Osteoblast (primary cell): ENCODE measurements at regions not wholly inside any gene's neighbourhood (a gene's known extent, or its start where the extent isn't known, plus 50 kb on each side); places are given as distances from the start of the nearest gene placed in this dataset.

ENCODE experiments used
- DNase-seq: peaks from one replicate; pipeline ENCODE4 v3.0.0; 2011; ENCODE audit warnings: low spot score, mixed read lengths; ENCODE audit not compliant: insufficient read length; ENCODE audit errors: missing footprints
- H2AFZ ChIP-seq: 2 replicates; pipeline ENCODE4 v1.6.0; 2011; ENCODE audit warnings: mild to moderate bottlenecking, low read length
- H3K27ac ChIP-seq: 2 replicates; pipeline ENCODE4 v1.5.1; 2011; ENCODE audit warnings: mild to moderate bottlenecking, low read depth, low read length, moderate library complexity
- H3K27me3 ChIP-seq: 2 replicates; pipeline ENCODE4 v1.6.0; 2012; ENCODE audit warnings: mild to moderate bottlenecking, control low read depth, inconsistent platforms, low read length, moderate library complexity; ENCODE audit not compliant: insufficient read depth
- H3K36me3 ChIP-seq: 2 replicates; pipeline ENCODE4 v1.5.1; 2011; ENCODE audit warnings: mild to moderate bottlenecking, low read length, control low read depth, moderate library complexity; ENCODE audit not compliant: insufficient read depth
- H3K4me1 ChIP-seq: 2 replicates; pipeline ENCODE4 v1.5.1; 2011; ENCODE audit warnings: mild to moderate bottlenecking, low read length, control low read depth, moderate library complexity; ENCODE audit not compliant: insufficient read depth
- H3K4me2 ChIP-seq: 2 replicates; pipeline ENCODE4 v1.6.0; 2011; ENCODE audit warnings: mild to moderate bottlenecking, low read length; ENCODE audit not compliant: insufficient read depth
- H3K4me3 ChIP-seq: fragments of 200-600 bp; sonication (generic); 3 replicates; pipeline ENCODE4 v1.5.1; 2012; ENCODE audit warnings: mild to moderate bottlenecking, low read length, inconsistent platforms; ENCODE audit not compliant: insufficient read depth
- H3K79me2 ChIP-seq: 2 replicates; pipeline ENCODE4 v1.6.0; 2012; ENCODE audit warnings: mild to moderate bottlenecking, low read length, control low read depth, inconsistent platforms; ENCODE audit not compliant: insufficient read depth
- H3K9me3 ChIP-seq: 2 replicates; pipeline ENCODE4 v1.5.1; 2011; ENCODE audit warnings: low read depth, low read length, control low read depth
- H4K20me1 ChIP-seq: 2 replicates; pipeline ENCODE4 v1.6.0; 2012; ENCODE audit warnings: mild to moderate bottlenecking, low read length, control low read depth; ENCODE audit not compliant: insufficient read depth
- TF ChIP-seq, protein P1 (sequence below): IDR thresholded peaks from 2 replicates; pipeline ENCODE4 v1.5.1; 2011; ENCODE audit warnings: mild to moderate bottlenecking, low read depth, low read length, moderate library complexity; ENCODE audit errors: extremely low read depth

DNA sequence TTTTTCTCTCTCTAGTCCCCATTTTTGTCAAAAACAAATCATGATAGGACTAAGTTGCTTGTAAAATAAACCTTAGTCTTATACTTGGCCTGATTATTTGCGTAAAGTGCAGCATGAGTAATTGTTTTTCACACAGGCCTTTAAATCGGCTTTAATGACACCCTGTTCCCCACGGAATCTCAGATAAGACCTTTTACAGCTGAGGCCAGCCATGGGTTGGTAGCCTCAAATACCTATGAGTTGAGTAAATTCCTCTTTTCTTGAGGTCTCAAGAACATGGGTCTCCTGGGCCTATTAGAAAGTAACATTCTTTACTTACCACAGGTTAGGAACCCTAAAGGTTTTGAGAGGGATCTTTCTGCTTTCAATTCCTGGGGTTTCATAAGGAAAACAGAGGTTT lies 761.0 kb upstream of the PHF14 start:
- TF ChIP-seq, protein P1, sequence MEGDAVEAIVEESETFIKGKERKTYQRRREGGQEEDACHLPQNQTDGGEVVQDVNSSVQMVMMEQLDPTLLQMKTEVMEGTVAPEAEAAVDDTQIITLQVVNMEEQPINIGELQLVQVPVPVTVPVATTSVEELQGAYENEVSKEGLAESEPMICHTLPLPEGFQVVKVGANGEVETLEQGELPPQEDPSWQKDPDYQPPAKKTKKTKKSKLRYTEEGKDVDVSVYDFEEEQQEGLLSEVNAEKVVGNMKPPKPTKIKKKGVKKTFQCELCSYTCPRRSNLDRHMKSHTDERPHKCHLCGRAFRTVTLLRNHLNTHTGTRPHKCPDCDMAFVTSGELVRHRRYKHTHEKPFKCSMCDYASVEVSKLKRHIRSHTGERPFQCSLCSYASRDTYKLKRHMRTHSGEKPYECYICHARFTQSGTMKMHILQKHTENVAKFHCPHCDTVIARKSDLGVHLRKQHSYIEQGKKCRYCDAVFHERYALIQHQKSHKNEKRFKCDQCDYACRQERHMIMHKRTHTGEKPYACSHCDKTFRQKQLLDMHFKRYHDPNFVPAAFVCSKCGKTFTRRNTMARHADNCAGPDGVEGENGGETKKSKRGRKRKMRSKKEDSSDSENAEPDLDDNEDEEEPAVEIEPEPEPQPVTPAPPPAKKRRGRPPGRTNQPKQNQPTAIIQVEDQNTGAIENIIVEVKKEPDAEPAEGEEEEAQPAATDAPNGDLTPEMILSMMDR, result no peak
- no peak overlapping the region for H2AFZ ChIP-seq
- H3K79me2 ChIP-seq, result no peaks in the 10 kb centered on the region
- no peak overlapping the region for H3K4me3 ChIP-seq
- no peaks in the 10 kb centered on the region for H3K4me1 ChIP-seq
- H3K9me3 ChIP-seq, result peaks cover 3% of the 10 kb centered on the region
- H3K36me3 ChIP-seq, result no peaks in the 10 kb centered on the region
- no peaks in the 10 kb centered on the region for H4K20me1 ChIP-seq
- H3K27ac ChIP-seq, result no peak overlapping the region
- H3K4me2 ChIP-seq, result no peak overlapping the region
- DNase-seq, result no peak
- H3K27me3 ChIP-seq, result no peaks in the 10 kb centered on the region

DNA sequence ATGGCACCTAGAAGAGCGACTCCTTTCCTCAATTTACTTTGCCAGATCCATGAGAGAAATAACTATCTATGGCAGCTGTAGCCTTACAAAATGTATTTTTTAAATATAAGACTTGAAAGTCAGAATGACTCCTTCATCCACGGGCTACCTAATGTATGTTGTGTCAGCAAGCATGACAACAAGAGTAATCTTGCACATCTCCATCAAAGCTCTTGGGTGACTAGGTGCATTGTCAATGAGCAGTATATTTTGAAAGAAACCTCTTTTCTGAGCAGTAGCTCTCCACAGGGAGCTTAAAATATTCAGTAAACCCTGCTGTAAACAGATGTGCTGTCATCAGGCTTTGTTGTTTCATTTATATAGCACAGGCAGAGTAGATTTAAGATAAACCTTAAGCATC lies 757.2 kb upstream of the PHF14 start:
- TF ChIP-seq, protein P1, result no peak
- H3K4me2 ChIP-seq, result no peak overlapping the region
- H3K9me3 ChIP-seq, result peaks cover 6% of the 10 kb centered on the region
- H3K79me2 ChIP-seq, result no peaks in the 10 kb centered on the region
- no peak overlapping the region for H2AFZ ChIP-seq
- H3K27me3 ChIP-seq, result no peaks in the 10 kb centered on the region
- H4K20me1 ChIP-seq, result no peaks in the 10 kb centered on the region
- H3K4me3 ChIP-seq, result no peak overlapping the region
- no peak overlapping the region for H3K27ac ChIP-seq
- H3K36me3 ChIP-seq, result no peaks in the 10 kb centered on the region
- DNase-seq, result no peak
- no peaks in the 10 kb centered on the region for H3K4me1 ChIP-seq

DNA sequence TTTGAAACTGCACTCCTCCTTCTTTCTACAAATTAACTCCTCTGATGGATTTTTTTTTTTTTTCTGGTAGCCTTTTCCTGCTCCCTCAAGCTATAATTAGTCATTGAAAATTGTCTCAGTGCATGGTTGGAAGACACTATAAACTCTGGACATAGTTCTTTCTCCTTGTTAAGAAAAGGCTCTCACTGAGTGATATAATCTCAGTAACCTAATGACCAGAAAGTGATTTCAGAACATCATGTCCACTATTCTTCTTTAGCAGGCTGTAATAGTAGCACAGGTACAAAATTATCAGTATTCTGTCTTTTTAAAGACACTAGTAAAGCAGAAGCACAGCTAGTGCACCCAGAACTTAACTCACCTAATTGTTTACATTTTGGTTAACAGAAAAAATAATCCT lies 752.6 kb upstream of the PHF14 start:
- H2AFZ ChIP-seq, result no peak overlapping the region
- H3K4me3 ChIP-seq, result no peak overlapping the region
- no peaks in the 10 kb centered on the region for H3K79me2 ChIP-seq
- H3K4me2 ChIP-seq, result no peak overlapping the region
- H3K9me3 ChIP-seq, result peaks cover 3% of the 10 kb centered on the region
- H3K4me1 ChIP-seq, result no peaks in the 10 kb centered on the region
- no peaks in the 10 kb centered on the region for H3K36me3 ChIP-seq
- TF ChIP-seq, protein P1, result no peak
- no peaks in the 10 kb centered on the region for H4K20me1 ChIP-seq
- no peaks in the 10 kb centered on the region for H3K27me3 ChIP-seq
- DNase-seq, result no peak
- no peak overlapping the region for H3K27ac ChIP-seq

DNA sequence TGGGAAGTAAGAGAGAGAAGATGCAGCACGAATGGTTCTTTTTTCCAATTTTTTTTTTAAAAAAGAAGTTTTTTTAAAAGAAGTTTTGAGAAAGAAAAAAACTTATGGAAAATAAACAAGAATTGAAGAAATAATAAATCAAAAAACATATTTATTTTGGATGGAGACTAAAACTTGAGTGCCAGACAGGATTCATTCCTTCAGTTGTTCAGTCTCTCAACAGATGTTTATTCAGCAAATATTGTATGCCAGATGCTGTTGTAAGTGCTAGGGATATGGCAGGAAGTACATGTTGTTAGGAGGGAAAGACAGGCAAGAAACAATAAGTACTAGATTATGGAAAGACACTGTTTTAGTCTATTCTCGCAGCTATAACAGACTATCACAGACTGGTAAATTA lies 750.7 kb upstream of the PHF14 start:
- no peak for DNase-seq
- H3K27ac ChIP-seq, result no peak overlapping the region
- no peak overlapping the region for H3K4me2 ChIP-seq
- H3K36me3 ChIP-seq, result no peaks in the 10 kb centered on the region
- TF ChIP-seq, protein P1, result no peak
- H2AFZ ChIP-seq, result no peak overlapping the region
- H3K4me1 ChIP-seq, result no peaks in the 10 kb centered on the region
- no peaks in the 10 kb centered on the region for H4K20me1 ChIP-seq
- no peaks in the 10 kb centered on the region for H3K27me3 ChIP-seq
- no peaks in the 10 kb centered on the region for H3K79me2 ChIP-seq
- H3K4me3 ChIP-seq, result no peak overlapping the region
- peaks cover under 1% of the 10 kb centered on the region for H3K9me3 ChIP-seq
